ENCODE measurements at regions not wholly inside any gene's neighbourhood (a gene's known extent, or its start where the extent isn't known, plus 50 kb on each side); places are given as distances from the start of the nearest gene placed in this dataset.
"Not testable (repeated sequence)": the region's sequence is repeated elsewhere in the genome, so short reads cannot be mapped to it uniquely, and the experiment has no call there.

- DNase-seq = no peak
Observed at GRCh38 chr5:104576677-104577076, 1014.1 kb upstream of the NUDT12 start.

- DNase-seq = no peak
Observed at GRCh38 chr5:104573949-104574709, 1011.5 kb upstream of the NUDT12 start.

- no peak for DNase-seq
Observed at GRCh38 chr5:104569621-104570020, 1007.0 kb upstream of the NUDT12 start.

GRCh38 chr5:104564530-104564929, 1001.9 kb upstream of the NUDT12 start:
- no peak for DNase-seq

GRCh38 chr5:104556957-104557356, 994.4 kb upstream of the NUDT12 start:
- no peak for DNase-seq

GRCh38 chr5:104551628-104552027, 989.0 kb upstream of the NUDT12 start:
- DNase-seq = no peak

GRCh38 chr5:104546871-104547270, 984.3 kb upstream of the NUDT12 start:
- DNase-seq = not testable (repeated sequence)

- DNase-seq = no peak
Observed at GRCh38 chr5:104541141-104541785, 978.7 kb upstream of the NUDT12 start.

GRCh38 chr5:104540448-104540847, 977.9 kb upstream of the NUDT12 start:
- no peak for DNase-seq

GRCh38 chr5:104539618-104540350, 977.2 kb upstream of the NUDT12 start:
- DNase-seq = no peak

- no peak for DNase-seq
Observed at GRCh38 chr5:104538734-104539133, 976.1 kb upstream of the NUDT12 start.

- no peak for DNase-seq
Observed at GRCh38 chr5:104533498-104533897, 970.9 kb upstream of the NUDT12 start.

- DNase-seq = no peak
Observed at GRCh38 chr5:104526866-104527265, 964.3 kb upstream of the NUDT12 start.

GRCh38 chr5:104513640-104514072, 951.1 kb upstream of the NUDT12 start:
- DNase-seq = no peak

- no peak for DNase-seq
Observed at GRCh38 chr5:104513121-104513602, 950.6 kb upstream of the NUDT12 start.

- DNase-seq = no peak
Observed at GRCh38 chr5:104512063-104512825, 949.7 kb upstream of the NUDT12 start.

GRCh38 chr5:104498281-104498680, 935.7 kb upstream of the NUDT12 start:
- no peak for DNase-seq

- DNase-seq = no peak
Observed at GRCh38 chr5:104494083-104494482, 931.5 kb upstream of the NUDT12 start.

- no peak for DNase-seq
Observed at GRCh38 chr5:104472811-104473210, 910.2 kb upstream of the NUDT12 start.

GRCh38 chr5:104456122-104456521, 893.5 kb upstream of the NUDT12 start:
- no peak for DNase-seq

- DNase-seq = no peak
Observed at GRCh38 chr5:104452550-104452949, 890.0 kb upstream of the NUDT12 start.

- DNase-seq = not testable (repeated sequence)
Observed at GRCh38 chr5:104451911-104452310, 889.3 kb upstream of the NUDT12 start.

- DNase-seq = no peak
Observed at GRCh38 chr5:104444656-104445055, 882.1 kb upstream of the NUDT12 start.
